ENCODE measurements at regions not wholly inside any gene's neighbourhood (a gene's known extent, or its start where the extent isn't known, plus 50 kb on each side); places are given as distances from the start of the nearest gene placed in this dataset.
"Not testable (repeated sequence)": the region's sequence is repeated elsewhere in the genome, so short reads cannot be mapped to it uniquely, and the experiment has no call there.

GRCh38 chr2:64899081-64899865, 89.9 kb upstream of the SLC1A4 start:
- DNase-seq, result no peak
- TF ChIP-seq CTCF (IDR thresholded peaks at IDR 0.05), result no peak
- intact Hi-C loops (cut with micrococcal nuclease), result no loop called here
- H3K9me3 Mint-ChIP-seq, result no peaks in the 10 kb centered on the region
- H3K27me3 Mint-ChIP-seq, result no peaks in the 10 kb centered on the region
- H3K4me1 Mint-ChIP-seq, result peaks cover 8% of the 10 kb centered on the region
- peaks cover 10% of the 10 kb centered on the region for H3K36me3 Mint-ChIP-seq (ENCODE audit: low read depth)
- peak overlapping the region; percentile 4 for H3K4me3 Mint-ChIP-seq
- POLR2A ChIA-PET, result no interaction called here
- no peak for ATAC-seq (ENCODE audit: low read depth)
- CTCF ChIA-PET, result interaction anchor here (0.6 kb wide), 1 partner anchor 158 kb away, joined by 3 read pairs; no protein-coding TSS in a partner anchor
- peak overlapping the region; percentile 50 for H3K27ac Mint-ChIP-seq

- DNase-seq; CTCF ChIA-PET; intact Hi-C loops (cut with micrococcal nuclease); H3K9me3 Mint-ChIP-seq; ATAC-seq (ENCODE audit: low read depth); H3K27ac Mint-ChIP-seq; H3K4me3 Mint-ChIP-seq; POLR2A ChIA-PET; H3K27me3 Mint-ChIP-seq: not testable (repeated sequence)
- Mint-ChIP-seq H3K4me1 (peaks cover 14% of the 10 kb centered on the region), H3K36me3 (ENCODE audit: low read depth) (peaks cover 10% of the 10 kb centered on the region)
These were observed 89.3 kb upstream of the SLC1A4 start for GRCh38 chr2:64899876-64900275.

GRCh38 chr2:64904413-64905329, 84.5 kb upstream of the SLC1A4 start:
- H3K4me1 Mint-ChIP-seq, result peaks cover 28% of the 10 kb centered on the region
- no peak overlapping the region for H3K4me3 Mint-ChIP-seq
- ChIA-PET CTCF (interaction anchor here (0.9 to 1.0 kb wide), 2 partner anchors 10 to 13 kb away, joined by 3 to 6 read pairs; no protein-coding TSS in a partner anchor), POLR2A (interaction anchor here (0.5 to 1.8 kb wide), 3 partner anchors 11 to 868 kb away, joined by 3 to 7 read pairs (median 6); no protein-coding TSS in a partner anchor)
- DNase-seq (no peak), ATAC-seq (ENCODE audit: low read depth) (peak; percentile 69)
- TF ChIP-seq CTCF (IDR thresholded peaks at IDR 0.05), result no peak
- no peaks in the 10 kb centered on the region for H3K27me3 Mint-ChIP-seq
- H3K36me3 Mint-ChIP-seq (ENCODE audit: low read depth), result no peaks in the 10 kb centered on the region
- no peak overlapping the region for H3K27ac Mint-ChIP-seq
- intact Hi-C loops (cut with micrococcal nuclease), result no loop called here
- H3K9me3 Mint-ChIP-seq, result peaks cover 2% of the 10 kb centered on the region

GRCh38 chr2:64905338-64906024, 83.7 kb upstream of the SLC1A4 start:
- H3K4me1 Mint-ChIP-seq, result peaks cover 28% of the 10 kb centered on the region
- TF ChIP-seq CTCF (IDR thresholded peaks at IDR 0.05), result no peak
- no peak for ATAC-seq (ENCODE audit: low read depth)
- no peak overlapping the region for H3K27ac Mint-ChIP-seq
- no peaks in the 10 kb centered on the region for H3K36me3 Mint-ChIP-seq (ENCODE audit: low read depth)
- POLR2A ChIA-PET, result interaction anchor here (0.5 to 1.5 kb wide), 3 partner anchors 10 to 869 kb away, joined by 3 to 7 read pairs (median 3); no protein-coding TSS in a partner anchor
- CTCF ChIA-PET, result interaction anchor here (0.5 to 1.0 kb wide), 3 partner anchors 10 to 19 kb away, joined by 3 to 6 read pairs (median 3); no protein-coding TSS in a partner anchor
- H3K27me3 Mint-ChIP-seq, result no peaks in the 10 kb centered on the region
- H3K9me3 Mint-ChIP-seq, result peaks cover 2% of the 10 kb centered on the region
- no peak overlapping the region for H3K4me3 Mint-ChIP-seq
- DNase-seq, result no peak
- intact Hi-C loops (cut with micrococcal nuclease), result no loop called here

GRCh38 chr2:64906853-64907536, 82.2 kb upstream of the SLC1A4 start:
- ChIA-PET CTCF (interaction anchor here (1.6 kb wide), 1 partner anchor 11 kb away, joined by 5 read pairs; no protein-coding TSS in a partner anchor), POLR2A (interaction anchor here (0.5 to 1.5 kb wide), 5 partner anchors 69 to 383 kb away, joined by 3 to 10 read pairs (median 4); partner anchors contain the start of gene AFTPH)
- DNase-seq (no peak), ATAC-seq (ENCODE audit: low read depth) (no peak)
- H3K36me3 Mint-ChIP-seq (ENCODE audit: low read depth), result no peaks in the 10 kb centered on the region
- H3K27me3 Mint-ChIP-seq, result no peaks in the 10 kb centered on the region
- intact Hi-C loops (cut with micrococcal nuclease), result no loop called here
- H3K27ac Mint-ChIP-seq, result no peak overlapping the region
- TF ChIP-seq CTCF (IDR thresholded peaks at IDR 0.05), result no peak
- H3K4me3 Mint-ChIP-seq, result no peak overlapping the region
- peaks cover 2% of the 10 kb centered on the region for H3K9me3 Mint-ChIP-seq
- peaks cover 28% of the 10 kb centered on the region for H3K4me1 Mint-ChIP-seq
